ENCODE measurements at regions not wholly inside any gene's neighbourhood (a gene's known extent, or its start where the extent isn't known, plus 50 kb on each side); places are given as distances from the start of the nearest gene placed in this dataset.

- TF ChIP-seq POLR2A (IDR thresholded peaks at IDR 0.05) (no peak), CTCF (IDR thresholded peaks at IDR 0.05) (no peak)
Observed at GRCh38 chr17:70539132-70539924, 370.0 kb downstream of the KCNJ2 start.

Data from uterus (tissue), 2 donors.